AG08396 (cell line): ENCODE measurements at regions not wholly inside any gene's neighbourhood (a gene's known extent, or its start where the extent isn't known, plus 50 kb on each side); places are given as distances from the start of the nearest gene placed in this dataset.

Experiments used
- DNase-seq: peaks from one replicate; pipeline ENCODE4 v3.0.0; 2012; ENCODE audit warnings: low spot score, mixed read lengths

- DNase-seq, result no peak
Observed at GRCh38 chr18:71887509-71887908, 656.6 kb downstream of the CBLN2 start.

- DNase-seq, result no peak
Observed at GRCh38 chr18:71878226-71878625, 665.9 kb downstream of the CBLN2 start.

GRCh38 chr18:71873695-71874094 is 670.4 kb downstream of the CBLN2 start:
- DNase-seq, result no peak

GRCh38 chr18:71865888-71866287 is 678.3 kb downstream of the CBLN2 start:
- no peak for DNase-seq

- DNase-seq, result no peak
Observed at GRCh38 chr18:71850602-71851001, 693.5 kb downstream of the CBLN2 start.

GRCh38 chr18:71849407-71849806 is 694.7 kb downstream of the CBLN2 start:
- DNase-seq, result no peak

GRCh38 chr18:71846716-71847115 is 697.4 kb downstream of the CBLN2 start:
- no peak for DNase-seq

- DNase-seq, result no peak
Observed at GRCh38 chr18:71844814-71845213, 699.3 kb downstream of the CBLN2 start.

GRCh38 chr18:71842666-71843065 is 701.5 kb downstream of the CBLN2 start:
- no peak for DNase-seq

GRCh38 chr18:71837547-71837946 is 706.6 kb downstream of the CBLN2 start:
- no peak for DNase-seq

- no peak for DNase-seq
Observed at GRCh38 chr18:71832946-71833617, 711.1 kb downstream of the CBLN2 start.

- no peak for DNase-seq
Observed at GRCh38 chr18:71831039-71831438, 713.1 kb downstream of the CBLN2 start.

GRCh38 chr18:71827301-71827700 is 716.8 kb downstream of the CBLN2 start:
- no peak for DNase-seq

- no peak for DNase-seq
Observed at GRCh38 chr18:71815305-71815704, 728.8 kb downstream of the CBLN2 start.

- no peak for DNase-seq
Observed at GRCh38 chr18:71809711-71810110, 734.4 kb downstream of the CBLN2 start.

GRCh38 chr18:71808616-71809015 is 735.5 kb downstream of the CBLN2 start:
- no peak for DNase-seq

- DNase-seq, result no peak
Observed at GRCh38 chr18:71807586-71807985, 736.6 kb downstream of the CBLN2 start.

GRCh38 chr18:71798986-71799673 is 745.0 kb downstream of the CBLN2 start:
- peak; percentile 7 for DNase-seq

- no peak for DNase-seq
Observed at GRCh38 chr18:71797554-71797953, 746.6 kb downstream of the CBLN2 start.

- no peak for DNase-seq
Observed at GRCh38 chr18:71784777-71785176, 759.4 kb downstream of the CBLN2 start.

GRCh38 chr18:71760541-71760940 is 783.6 kb downstream of the CBLN2 start:
- DNase-seq, result no peak

GRCh38 chr18:71754246-71754645 is 789.9 kb downstream of the CBLN2 start:
- no peak for DNase-seq

- no peak for DNase-seq
Observed at GRCh38 chr18:71743634-71744033, 800.5 kb downstream of the CBLN2 start.

GRCh38 chr18:71729611-71730010 is 814.5 kb downstream of the CBLN2 start:
- DNase-seq, result no peak
